HepG2 (cell line): ENCODE measurements at regions not wholly inside any gene's neighbourhood (a gene's known extent, or its start where the extent isn't known, plus 50 kb on each side); places are given as distances from the start of the nearest gene placed in this dataset.

Source experiments
- CTCF ChIP-seq: sonication (generic); formaldehyde crosslinking; IDR thresholded peaks from 2 replicates; pipeline ENCODE4 v1.5.0; 2020; ENCODE audit warnings: mild to moderate bottlenecking, missing genetic modification reagents, moderate library complexity
- EZH2 ChIP-seq: conservative IDR thresholded peaks from 2 replicates; pipeline ENCODE4 v1.6.1; 2012; ENCODE audit warnings: mild to moderate bottlenecking, low read depth, low read length, moderate library complexity
- HOXA7 ChIP-seq: sonication (generic); formaldehyde crosslinking; IDR thresholded peaks from 2 replicates; pipeline ENCODE4 v1.8.1; 2022; ENCODE audit warnings: mild to moderate bottlenecking, missing genetic modification reagents, moderate library complexity
- MXI1 ChIP-seq: IDR thresholded peaks from 3 replicates; pipeline ENCODE4 v1.6.1; 2012; ENCODE audit warnings: low read depth, low read length, inconsistent platforms, borderline replicate concordance
- MYC ChIP-seq: sonication (generic); formaldehyde crosslinking; IDR thresholded peaks from 2 replicates; pipeline ENCODE4 v1.9.0; 2021; ENCODE audit warnings: missing genetic modification reagents, borderline replicate concordance
- POLR2A ChIP-seq, 2 experiments: IDR thresholded peaks; 2 replicates each; pipeline ENCODE4 v1.6.1; 2011; ENCODE audit warnings: low read depth in 2 of 2, low read length in 2 of 2, mild to moderate bottlenecking in 1 of 2, moderate library complexity in 1 of 2; ENCODE audit not compliant: insufficient read depth in 1 of 2
- SALL1 ChIP-seq: sonication (generic); formaldehyde crosslinking; IDR thresholded peaks from 2 replicates; pipeline ENCODE4 v1.8.0; 2022; ENCODE audit warnings: mild to moderate bottlenecking, missing genetic modification reagents
- ZFP91 ChIP-seq: sonication (generic); formaldehyde crosslinking; IDR thresholded peaks from 2 replicates; pipeline ENCODE4 v1.9.0; 2022; ENCODE audit warnings: missing genetic modification reagents, mild to moderate bottlenecking, borderline replicate concordance
- ZNF124 ChIP-seq: sonication (generic); formaldehyde crosslinking; IDR thresholded peaks from 2 replicates; pipeline ENCODE4 v1.4.0; 2020; ENCODE audit warnings: missing genetic modification reagents
- ZNF296 ChIP-seq: sonication (generic); formaldehyde crosslinking; conservative IDR thresholded peaks from 2 replicates; pipeline ENCODE4 v1.5.0; 2020; ENCODE audit warnings: mild to moderate bottlenecking, missing genetic modification reagents
- ZNF317 ChIP-seq: sonication (generic); formaldehyde crosslinking; IDR thresholded peaks from 2 replicates; pipeline ENCODE4 v1.5.0; 2020; ENCODE audit warnings: mild to moderate bottlenecking, missing genetic modification reagents
- ZNF510 ChIP-seq: sonication (generic); formaldehyde crosslinking; IDR thresholded peaks from 2 replicates; pipeline ENCODE4 v1.4.0; 2020; ENCODE audit warnings: low read depth, mild to moderate bottlenecking, missing genetic modification reagents
- ZNF576 ChIP-seq: sonication (generic); formaldehyde crosslinking; IDR thresholded peaks from 2 replicates; pipeline ENCODE4 v1.4.0; 2020; ENCODE audit warnings: mild to moderate bottlenecking, missing genetic modification reagents

GRCh38 chr5:109610581-109610980 lies 79.1 kb upstream of the MAN2A1 start:
- TF ChIP-seq SALL1 (CRISPR knock-in tag) = no peak
- TF ChIP-seq ZNF510 (CRISPR knock-in tag) = no peak
- TF ChIP-seq ZFP91 (CRISPR knock-in tag) = no peak
- TF ChIP-seq MXI1 = no peak
- TF ChIP-seq ZNF576 (CRISPR knock-in tag) = no peak
- TF ChIP-seq MYC = no peak
- no peak for TF ChIP-seq ZNF296 (CRISPR knock-in tag)
- TF ChIP-seq ZNF124 (CRISPR knock-in tag) = no peak
- TF ChIP-seq HOXA7 (CRISPR knock-in tag) = no peak
- TF ChIP-seq CTCF = no peak
- TF ChIP-seq ZNF317 = no peak
- no peak for TF ChIP-seq EZH2
- no peak for TF ChIP-seq POLR2A (IDR thresholded peaks at IDR 0.05; ENCODE audit: insufficient read depth in 1 of 2, low read depth in 2 of 2, low read length in 2 of 2)
